H9 (cell line): ENCODE measurements at regions not wholly inside any gene's neighbourhood (a gene's known extent, or its start where the extent isn't known, plus 50 kb on each side); places are given as distances from the start of the nearest gene placed in this dataset.
"Not testable (repeated sequence)": the region's sequence is repeated elsewhere in the genome, so short reads cannot be mapped to it uniquely, and the experiment has no call there.

Experiments used
- DNase-seq: peaks from one replicate; pipeline ENCODE4 v3.0.0-alpha.2; 2017
- H2AFZ ChIP-seq: one replicate; pipeline ENCODE4 v1.6.1; 2013; ENCODE audit warnings: mild to moderate bottlenecking, low read length, control low read depth, moderate library complexity
- H2AK5ac ChIP-seq: 2 replicates; pipeline ENCODE4 v1.6.1; 2013; ENCODE audit warnings: low read length, control low read depth, mixed read lengths; ENCODE audit not compliant: insufficient read length
- H2BK120ac ChIP-seq: one replicate; pipeline ENCODE4 v1.6.1; 2013; ENCODE audit warnings: low read depth, mild to moderate bottlenecking, low read length, control low read depth, inconsistent platforms; ENCODE audit not compliant: poor library complexity, severe bottlenecking
- H2BK12ac ChIP-seq: 2 replicates; pipeline ENCODE4 v1.6.1; 2013; ENCODE audit warnings: low read length, control low read depth, mixed read lengths, low read depth; ENCODE audit not compliant: insufficient read length
- H2BK15ac ChIP-seq: 2 replicates; pipeline ENCODE4 v1.6.1; 2013; ENCODE audit warnings: low read depth, low read length, control low read depth
- H2BK20ac ChIP-seq: one replicate; pipeline ENCODE4 v1.6.1; 2013; ENCODE audit warnings: low read depth, mild to moderate bottlenecking, low read length, control low read depth, inconsistent platforms; ENCODE audit not compliant: poor library complexity, severe bottlenecking
- H2BK5ac ChIP-seq: 2 replicates; pipeline ENCODE4 v1.6.1; 2013; ENCODE audit warnings: low read length, control low read depth, mixed read lengths; ENCODE audit not compliant: insufficient read length
- H3K14ac ChIP-seq: 2 replicates; pipeline ENCODE4 v1.6.1; 2013; ENCODE audit warnings: low read length, control low read depth; ENCODE audit not compliant: insufficient read depth
- H3K18ac ChIP-seq: 2 replicates; pipeline ENCODE4 v1.6.1; 2013; ENCODE audit warnings: low read depth, mild to moderate bottlenecking, mixed read lengths, low read length, control low read depth; ENCODE audit not compliant: insufficient read length
- H3K23ac ChIP-seq: 2 replicates; pipeline ENCODE4 v1.6.1; 2013; ENCODE audit warnings: low read length, control low read depth, mixed read lengths, low read depth; ENCODE audit not compliant: insufficient read length
- H3K23me2 ChIP-seq: 2 replicates; pipeline ENCODE4 v1.6.1; 2013; ENCODE audit warnings: low read depth, mild to moderate bottlenecking, mixed read lengths, low read length, control low read depth; ENCODE audit not compliant: insufficient read length, poor library complexity, severe bottlenecking
- H3K27ac ChIP-seq: 2 replicates; pipeline ENCODE4 v1.5.1; 2013; ENCODE audit warnings: low read length, control low read depth, mixed read lengths, low read depth; ENCODE audit not compliant: insufficient read length
- H3K27me3 ChIP-seq: 2 replicates; pipeline ENCODE4 v1.6.1; 2013; ENCODE audit warnings: low read length, control low read depth, inconsistent platforms; ENCODE audit not compliant: insufficient read depth
- H3K4ac ChIP-seq: 2 replicates; pipeline ENCODE4 v1.6.1; 2013; ENCODE audit warnings: low read depth, mild to moderate bottlenecking, control low read depth, inconsistent platforms, low read length, moderate library complexity
- H3K4me1 ChIP-seq: 2 replicates; pipeline ENCODE4 v1.6.1; 2013; ENCODE audit warnings: low read length, control low read depth, inconsistent platforms; ENCODE audit not compliant: insufficient read depth
- H3K4me2 ChIP-seq: 2 replicates; pipeline ENCODE4 v1.6.1; 2013; ENCODE audit warnings: low read length, control low read depth, mixed read lengths; ENCODE audit not compliant: insufficient read length, insufficient read depth
- H3K56ac ChIP-seq: 2 replicates; pipeline ENCODE4 v1.6.1; 2013; ENCODE audit warnings: low read depth, mild to moderate bottlenecking, mixed read lengths, low read length, control low read depth; ENCODE audit not compliant: insufficient read length
- H3K79me1 ChIP-seq: 2 replicates; pipeline ENCODE4 v1.6.1; 2013; ENCODE audit warnings: low read depth, mild to moderate bottlenecking, moderate library complexity, low read length, control low read depth, inconsistent platforms; ENCODE audit not compliant: insufficient read depth, poor library complexity, severe bottlenecking
- H3K79me2 ChIP-seq: 2 replicates; pipeline ENCODE4 v1.6.1; 2013; ENCODE audit warnings: low read length, control low read depth, inconsistent platforms; ENCODE audit not compliant: insufficient read depth
- H3K9ac ChIP-seq: 2 replicates; pipeline ENCODE4 v1.6.1; 2013; ENCODE audit warnings: low read length, control low read depth, mixed read lengths; ENCODE audit not compliant: insufficient read length; ENCODE audit errors: extremely low read depth
- H3K9me3 ChIP-seq: one replicate; pipeline ENCODE4 v1.6.1; 2013; ENCODE audit warnings: low read depth, low read length, inconsistent platforms; ENCODE audit not compliant: control insufficient read depth
- H3T11ph ChIP-seq: one replicate; pipeline ENCODE4 v1.6.1; 2013; ENCODE audit warnings: mild to moderate bottlenecking, low read length, control low read depth, inconsistent platforms
- H4K20me1 ChIP-seq: one replicate; pipeline ENCODE4 v1.6.1; 2013; ENCODE audit not compliant: control insufficient read depth, insufficient read length, insufficient read depth
- H4K5ac ChIP-seq: 2 replicates; pipeline ENCODE4 v1.6.1; 2013; ENCODE audit warnings: low read depth, mild to moderate bottlenecking, mixed read lengths, low read length, control low read depth; ENCODE audit not compliant: insufficient read length
- H4K8ac ChIP-seq: replicated peaks from 2 replicates; pipeline ENCODE4 v1.6.1; 2013; ENCODE audit warnings: low read length, control low read depth, mixed read lengths, low read depth; ENCODE audit not compliant: insufficient read length
- H4K91ac ChIP-seq: 2 replicates; pipeline ENCODE4 v1.6.1; 2013; ENCODE audit warnings: low read depth, mild to moderate bottlenecking, moderate library complexity, mixed read lengths, low read length, control low read depth; ENCODE audit not compliant: insufficient read length
- H3K27ac Mint-ChIP-seq, 3 experiments: 2 replicates in 2 of 3; 3 replicates in 1 of 3; pipeline ENCODE4 v1.8.0; 2020 to 2021; ENCODE audit warnings: mixed read lengths in 3 of 3, mild to moderate bottlenecking in 1 of 3, moderate library complexity in 1 of 3
- H3K27me3 Mint-ChIP-seq: 2 replicates; pipeline ENCODE4 v1.8.0; 2021; ENCODE audit warnings: low read depth, mild to moderate bottlenecking, moderate library complexity, mixed read lengths
- H3K36me3 Mint-ChIP-seq, 3 experiments: 2 replicates in 2 of 3; 3 replicates in 1 of 3; pipeline ENCODE4 v1.8.0; 2020 to 2021; ENCODE audit warnings: low read depth in 3 of 3, mixed read lengths in 3 of 3; ENCODE audit not compliant: insufficient read depth in 1 of 3
- H3K4me1 Mint-ChIP-seq, 2 experiments: 2 replicates each; pipeline ENCODE4 v1.8.0; 2020; ENCODE audit warnings: mixed read lengths in 2 of 2
- H3K4me3 Mint-ChIP-seq, 2 experiments: 2 replicates in 1 of 2; 3 replicates in 1 of 2; pipeline ENCODE4 v1.8.0; 2020 to 2021; ENCODE audit warnings: mild to moderate bottlenecking in 2 of 2, mixed read lengths in 2 of 2, moderate library complexity in 1 of 2
- H3K9me3 Mint-ChIP-seq, 2 experiments: 2 replicates in 1 of 2; 3 replicates in 1 of 2; pipeline ENCODE4 v1.8.0; 2020; ENCODE audit warnings: mild to moderate bottlenecking in 2 of 2, mixed read lengths in 2 of 2, moderate library complexity in 1 of 2
- WGBS: extraction: QIAGEN DNeasy Blood & Tissue Kit; methylation state at CpG from one replicate; pipeline ENCODE4 v1.1.7; 2013; ENCODE audit warnings: missing lambda C conversion rate, low lambda C conversion rate, mixed read lengths; ENCODE audit not compliant: insufficient read length; ENCODE audit errors: extremely low coverage; 5-methylcytosine and 5-hydroxymethylcytosine counted together
- TF ChIP-seq, protein P1 (sequence below): fragments of 200-600 bp; sonication (generic); conservative IDR thresholded peaks from 3 replicates; pipeline ENCODE4 v1.8.0; 2021; ENCODE audit warnings: antibody characterized with exemption, mild to moderate bottlenecking

DNA sequence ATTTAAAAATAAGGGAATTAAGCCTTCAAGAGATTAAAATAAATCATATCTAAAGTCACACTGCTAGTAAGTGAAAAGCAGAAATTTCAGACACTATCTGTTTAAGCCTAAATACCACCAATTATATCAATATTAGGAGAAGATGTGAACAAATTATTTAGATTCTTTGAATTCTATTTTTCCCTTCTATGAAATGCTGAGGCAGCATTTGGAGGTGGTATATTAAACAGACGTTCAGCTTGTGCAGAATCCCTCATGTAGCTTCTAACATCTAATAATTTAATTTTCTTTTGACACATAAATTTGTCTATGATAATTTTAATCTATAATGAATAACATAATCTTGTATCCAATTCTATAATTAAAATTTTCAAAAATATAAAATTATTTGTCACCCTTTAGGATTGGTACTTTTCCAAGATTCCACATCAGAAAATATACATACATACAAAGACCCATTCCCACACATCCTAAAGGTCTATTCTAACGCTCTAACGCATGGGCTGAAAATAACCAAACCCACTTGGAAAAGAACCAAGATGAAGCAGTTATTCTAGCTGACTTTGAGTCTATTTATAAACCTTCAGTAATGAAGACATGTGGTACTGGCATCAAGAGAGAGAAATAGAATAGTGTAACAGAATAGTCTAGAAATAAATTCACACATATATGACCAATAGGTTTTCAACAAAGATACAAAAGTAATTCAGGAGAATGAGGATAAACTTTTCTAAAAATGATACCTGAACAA lies 751.8 kb downstream of the GALC start:
- Histone ChIP-seq H2BK120ac (no peak overlapping the region), H3K79me2 (no peaks in the 10 kb centered on the region), H3T11ph (no peak overlapping the region), H4K5ac (no peak overlapping the region), H4K8ac (no peak overlapping the region), H3K79me1 (no peaks in the 10 kb centered on the region), H3K4me2 (no peak overlapping the region), H3K27me3 (no peaks in the 10 kb centered on the region), H4K20me1 (no peaks in the 10 kb centered on the region), H3K56ac (no peak overlapping the region), H3K4me1 (no peaks in the 10 kb centered on the region; the same call in 1 of the 2 replicates), H2BK12ac (no peak overlapping the region), H3K14ac (no peak overlapping the region), H4K91ac (no peak overlapping the region), H2AFZ (no peak overlapping the region), H3K4ac (no peak overlapping the region), H3K9ac (no peak overlapping the region), H2BK20ac (no peak overlapping the region), H2AK5ac (no peak overlapping the region), H3K27ac (no peak overlapping the region), H3K18ac (no peak overlapping the region), H3K23ac (no peak overlapping the region), H2BK5ac (no peak overlapping the region), H3K23me2 (no peaks in the 10 kb centered on the region), H3K9me3 (no peaks in the 10 kb centered on the region), H2BK15ac (no peak overlapping the region)
- Mint-ChIP-seq H3K4me3 (no peak overlapping the region), H3K4me1 (peaks cover 42 to 55% of the 10 kb centered on the region in 2 experiments), H3K27me3 (peaks cover 10% of the 10 kb centered on the region), H3K27ac (peak overlapping the region in 1 of 3 experiments; percentile 49; a peak in 3 of 7 replicates), H3K36me3 (peaks cover 1 to 7% (median 2%) of the 10 kb centered on the region in 3 experiments; a peak in 5 of 7 replicates), H3K9me3 (peaks cover 1 to 2% of the 10 kb centered on the region in 2 experiments; a peak in 3 of 5 replicates)
- WGBS: no CpG with 5 or more reads among the region's 3 CpGs
- DNase-seq: no peak
- TF ChIP-seq, protein P1, sequence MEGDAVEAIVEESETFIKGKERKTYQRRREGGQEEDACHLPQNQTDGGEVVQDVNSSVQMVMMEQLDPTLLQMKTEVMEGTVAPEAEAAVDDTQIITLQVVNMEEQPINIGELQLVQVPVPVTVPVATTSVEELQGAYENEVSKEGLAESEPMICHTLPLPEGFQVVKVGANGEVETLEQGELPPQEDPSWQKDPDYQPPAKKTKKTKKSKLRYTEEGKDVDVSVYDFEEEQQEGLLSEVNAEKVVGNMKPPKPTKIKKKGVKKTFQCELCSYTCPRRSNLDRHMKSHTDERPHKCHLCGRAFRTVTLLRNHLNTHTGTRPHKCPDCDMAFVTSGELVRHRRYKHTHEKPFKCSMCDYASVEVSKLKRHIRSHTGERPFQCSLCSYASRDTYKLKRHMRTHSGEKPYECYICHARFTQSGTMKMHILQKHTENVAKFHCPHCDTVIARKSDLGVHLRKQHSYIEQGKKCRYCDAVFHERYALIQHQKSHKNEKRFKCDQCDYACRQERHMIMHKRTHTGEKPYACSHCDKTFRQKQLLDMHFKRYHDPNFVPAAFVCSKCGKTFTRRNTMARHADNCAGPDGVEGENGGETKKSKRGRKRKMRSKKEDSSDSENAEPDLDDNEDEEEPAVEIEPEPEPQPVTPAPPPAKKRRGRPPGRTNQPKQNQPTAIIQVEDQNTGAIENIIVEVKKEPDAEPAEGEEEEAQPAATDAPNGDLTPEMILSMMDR: no peak

DNA sequence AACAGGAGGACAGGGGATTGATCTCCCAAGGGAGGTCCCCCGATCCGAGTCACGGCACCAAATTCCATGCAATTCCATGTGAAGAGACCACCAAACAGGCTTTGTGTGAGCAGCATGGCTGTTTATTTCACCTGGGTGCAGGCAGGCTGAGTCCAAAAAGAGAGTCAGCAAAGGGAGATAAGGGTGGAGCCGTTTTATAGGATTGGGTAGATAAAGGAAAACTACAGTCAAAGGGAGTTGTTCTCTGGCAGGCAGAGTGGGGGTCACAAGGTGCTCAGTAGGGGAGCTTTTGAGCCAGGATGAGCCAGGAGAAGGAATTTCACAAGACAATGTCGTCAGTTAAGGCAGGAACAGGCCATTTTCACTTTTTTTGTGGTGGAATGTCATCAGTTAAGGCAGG lies 752.7 kb downstream of the GALC start:
- not testable (repeated sequence) for H3K27me3 ChIP-seq, H4K91ac ChIP-seq, H3K4me1 ChIP-seq, H3K36me3 Mint-ChIP-seq, H3K23ac ChIP-seq, H3K23me2 ChIP-seq, H3K79me1 ChIP-seq, H2AFZ ChIP-seq, H3K27me3 Mint-ChIP-seq, H3K18ac ChIP-seq, H2BK20ac ChIP-seq, H2AK5ac ChIP-seq, H4K20me1 ChIP-seq, H3K4me2 ChIP-seq, H2BK5ac ChIP-seq, H3K79me2 ChIP-seq, H3K9ac ChIP-seq, H3K14ac ChIP-seq, H3K56ac ChIP-seq, H4K5ac ChIP-seq, DNase-seq, H3K9me3 Mint-ChIP-seq, H3K4ac ChIP-seq, H4K8ac ChIP-seq, H2BK12ac ChIP-seq, H2BK15ac ChIP-seq, H2BK120ac ChIP-seq, H3K9me3 ChIP-seq, H3T11ph ChIP-seq
- Mint-ChIP-seq H3K4me3 (peak overlapping the region; percentile 1 to 48; a peak in 4 of 5 replicates), H3K4me1 (peaks cover 44 to 60% of the 10 kb centered on the region in 2 experiments), H3K27ac (peak overlapping the region; percentile 63 to 94 (median 90))
- peak overlapping the region; percentile 75 for H3K27ac ChIP-seq
- no CpG with 5 or more reads among the region's 5 CpGs for WGBS
